Iris pigment epithelial cell (primary cell): ENCODE measurements at regions not wholly inside any gene's neighbourhood (a gene's known extent, or its start where the extent isn't known, plus 50 kb on each side); places are given as distances from the start of the nearest gene placed in this dataset.
"Not testable (repeated sequence)": the region's sequence is repeated elsewhere in the genome, so short reads cannot be mapped to it uniquely, and the experiment has no call there.

Experiments
- DNase-seq: peaks from one replicate; pipeline ENCODE4 v3.0.0-alpha.2; 2011; ENCODE audit warnings: low read depth

DNA sequence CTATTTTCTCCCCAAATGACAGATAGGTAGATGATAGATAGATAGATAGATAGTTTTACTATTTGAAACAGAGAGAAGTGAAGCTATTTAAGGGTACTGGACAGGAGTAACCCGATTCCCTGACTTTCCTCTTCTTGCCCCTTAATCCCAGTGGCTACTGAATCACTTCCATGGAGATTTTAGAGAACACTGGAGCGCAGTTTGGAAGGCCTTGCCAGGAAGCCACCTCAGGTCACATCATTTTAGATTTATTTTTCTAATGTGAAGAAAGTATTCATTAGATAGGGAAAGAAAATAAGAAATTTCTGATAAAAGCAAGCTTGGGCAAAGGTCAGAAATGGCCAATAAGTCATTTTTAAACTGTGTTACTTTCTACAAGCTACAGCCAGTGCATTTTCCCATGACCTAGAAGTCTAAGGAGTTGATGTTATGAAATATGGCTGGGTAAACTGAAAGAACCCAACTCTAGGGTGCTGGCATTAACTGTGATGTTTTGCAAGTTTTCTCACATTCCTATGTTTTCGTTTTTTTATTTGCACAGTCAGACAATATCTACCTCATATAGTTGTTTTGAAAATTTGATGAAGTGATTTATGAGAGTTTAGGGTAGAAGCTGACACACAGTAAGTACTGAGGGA, 544.7 kb upstream of the PTGER4 start:
- peak; percentile 39 for DNase-seq

DNA sequence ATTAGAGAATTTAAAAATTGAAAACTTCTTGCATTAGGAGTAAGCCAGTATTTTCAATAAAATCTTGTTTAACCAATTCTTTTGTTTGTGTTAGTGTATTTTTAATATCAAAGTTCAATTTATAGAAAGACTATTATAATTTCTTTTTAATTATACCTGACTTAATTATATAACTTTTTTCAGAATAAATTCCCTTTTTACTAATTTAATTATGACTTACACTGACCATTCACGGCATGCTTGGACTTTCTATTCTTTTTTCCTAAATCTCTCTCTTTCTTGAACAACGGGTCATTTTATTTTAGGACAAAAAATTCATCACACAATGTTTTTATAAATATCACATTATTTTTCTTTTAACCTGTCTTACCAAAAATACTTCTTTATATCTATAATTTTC, 555.3 kb upstream of the PTGER4 start:
- no peak for DNase-seq

DNA sequence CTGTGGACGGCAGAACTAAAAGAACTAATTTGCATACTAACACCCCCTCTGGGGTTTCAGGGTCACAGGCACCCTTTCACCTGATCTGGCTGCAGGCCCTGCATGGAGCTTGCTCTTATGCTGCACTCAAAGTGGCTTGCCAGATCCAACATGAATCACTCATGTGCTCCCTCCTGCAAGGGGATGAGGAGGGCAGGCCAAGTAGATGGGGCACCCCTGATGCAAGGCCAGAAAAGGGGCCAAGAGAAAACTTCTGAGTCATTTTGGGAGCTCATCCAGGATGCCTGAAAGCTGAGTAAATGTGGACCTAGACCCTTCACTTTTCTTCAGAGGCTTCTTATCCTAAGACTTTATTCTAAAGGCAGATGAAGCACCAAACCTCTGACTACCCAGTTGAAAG, 558.5 kb upstream of the PTGER4 start:
- DNase-seq, result no peak

DNA sequence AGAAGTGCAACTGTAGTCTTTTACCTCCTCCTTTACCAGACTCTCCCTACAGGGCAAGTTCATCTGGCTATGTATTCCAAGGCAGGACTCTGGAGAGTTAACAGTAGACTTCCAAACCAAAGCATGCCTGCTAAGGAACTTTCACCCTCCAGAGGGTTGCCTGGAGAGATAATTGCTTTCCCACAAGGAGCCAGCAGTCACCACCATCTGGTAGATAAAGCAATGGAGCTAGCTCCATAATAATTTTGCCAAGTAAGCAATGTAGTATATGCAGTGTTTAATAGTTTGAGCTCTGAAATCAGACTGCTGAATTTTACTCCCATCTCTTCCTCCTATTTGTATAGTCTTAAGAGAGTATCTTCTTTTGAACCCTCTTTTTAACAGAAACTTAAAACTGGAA, 566.8 kb upstream of the PTGER4 start:
- DNase-seq, result no peak

DNA sequence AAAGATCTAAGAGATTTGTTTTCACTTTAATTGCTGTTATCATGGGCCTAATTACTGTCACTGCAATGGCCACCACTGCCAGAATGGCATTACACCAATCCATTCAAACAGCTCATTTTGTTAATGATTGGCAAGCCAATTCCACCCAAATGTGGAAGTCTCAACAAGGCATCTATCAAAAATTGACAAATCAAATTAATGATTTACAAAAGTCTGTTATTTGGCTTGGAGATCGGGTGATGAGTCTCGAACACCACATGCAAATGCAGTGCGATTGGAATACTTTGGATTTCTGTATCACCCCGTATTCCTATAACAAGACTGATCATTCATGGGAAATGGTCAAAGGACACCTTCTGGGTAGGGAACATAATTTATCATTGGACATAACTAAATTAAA, 568.7 kb upstream of the PTGER4 start:
- DNase-seq, result not testable (repeated sequence)

DNA sequence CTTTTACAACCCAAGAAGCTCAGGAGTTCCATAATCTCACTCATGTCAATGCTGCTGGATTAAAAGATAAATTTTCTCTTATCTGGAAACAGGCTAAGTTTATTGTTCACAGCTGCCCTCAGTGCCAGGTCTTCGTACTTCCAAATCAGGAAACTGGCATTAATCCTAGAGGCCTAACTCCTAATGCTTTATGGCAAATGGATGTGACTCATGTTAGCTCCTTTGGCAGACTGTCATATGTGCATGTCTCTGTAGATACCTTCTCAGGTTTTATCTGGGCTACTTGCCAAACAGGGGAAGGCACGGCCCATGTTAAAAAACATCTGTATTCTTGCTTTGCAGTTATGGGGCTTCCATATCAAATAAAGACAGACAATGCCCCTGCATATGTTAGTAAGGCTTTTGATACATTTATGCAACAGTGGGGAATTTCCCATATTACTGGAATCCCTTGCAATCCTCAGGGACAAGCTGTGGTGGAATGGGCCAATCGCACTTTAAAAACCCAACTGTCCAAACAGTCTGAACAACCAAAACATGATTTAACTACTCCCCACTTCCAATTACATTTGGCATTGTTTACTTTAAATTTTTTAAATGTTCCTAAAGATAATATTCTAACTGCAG, 570.8 kb upstream of the PTGER4 start:
- DNase-seq, result peak; percentile 61

DNA sequence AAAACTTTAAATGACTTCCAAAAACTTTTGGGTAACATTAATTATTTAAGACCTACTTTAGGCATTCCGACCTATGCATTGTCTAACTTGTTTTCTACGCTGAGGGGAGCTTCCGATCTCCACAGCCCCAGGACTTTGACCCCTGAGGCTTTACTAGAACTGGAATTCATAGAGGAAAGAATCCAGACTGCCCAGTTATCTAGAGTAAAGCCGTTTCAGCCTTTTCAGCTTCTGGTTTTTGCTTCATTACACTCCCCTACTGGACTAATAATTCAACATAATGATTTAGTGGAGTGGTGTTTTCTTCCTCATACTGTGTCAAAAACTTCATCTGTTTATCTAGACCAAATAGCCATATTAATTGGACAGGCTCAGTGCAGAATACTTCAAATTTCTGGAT, 571.9 kb upstream of the PTGER4 start:
- not testable (repeated sequence) for DNase-seq

DNA sequence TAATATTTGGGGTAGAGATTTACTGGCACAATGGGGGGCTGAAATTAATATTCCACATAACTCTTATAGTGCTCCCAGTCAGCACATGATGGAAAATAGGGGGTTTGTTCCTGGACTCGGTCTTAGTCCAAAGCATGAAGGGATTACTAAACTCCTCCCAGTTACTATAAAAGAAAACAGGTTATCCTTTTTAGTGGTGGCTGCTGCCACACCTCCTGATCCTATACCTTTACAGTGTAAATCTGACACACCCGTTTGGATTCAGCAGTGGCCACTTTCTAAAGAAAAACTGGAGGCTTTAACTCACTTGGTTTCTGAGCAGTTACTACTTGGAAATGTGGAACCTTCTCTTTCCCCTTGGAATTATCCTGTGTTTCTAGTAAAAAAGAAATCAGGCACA, 572.9 kb upstream of the PTGER4 start:
- no peak for DNase-seq

DNA sequence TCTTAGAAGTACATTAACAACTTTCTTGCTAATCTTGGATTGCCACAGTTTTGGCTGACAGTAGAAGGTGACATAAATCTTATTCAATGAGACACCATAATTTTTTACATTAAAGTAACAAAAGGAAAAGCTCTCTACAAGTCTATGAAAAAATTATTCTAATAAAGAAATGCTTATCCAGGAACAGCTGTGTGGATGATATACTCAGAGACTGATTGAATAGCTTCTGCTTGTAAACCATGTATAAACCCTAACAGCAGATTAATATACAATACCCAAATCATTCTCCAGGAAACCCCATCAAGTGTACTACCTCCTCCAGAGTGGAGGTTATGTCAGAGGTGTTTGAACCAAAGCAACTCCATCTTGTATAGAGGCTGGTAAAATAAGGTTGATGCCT, 581.4 kb upstream of the PTGER4 start:
- DNase-seq, result no peak

DNA sequence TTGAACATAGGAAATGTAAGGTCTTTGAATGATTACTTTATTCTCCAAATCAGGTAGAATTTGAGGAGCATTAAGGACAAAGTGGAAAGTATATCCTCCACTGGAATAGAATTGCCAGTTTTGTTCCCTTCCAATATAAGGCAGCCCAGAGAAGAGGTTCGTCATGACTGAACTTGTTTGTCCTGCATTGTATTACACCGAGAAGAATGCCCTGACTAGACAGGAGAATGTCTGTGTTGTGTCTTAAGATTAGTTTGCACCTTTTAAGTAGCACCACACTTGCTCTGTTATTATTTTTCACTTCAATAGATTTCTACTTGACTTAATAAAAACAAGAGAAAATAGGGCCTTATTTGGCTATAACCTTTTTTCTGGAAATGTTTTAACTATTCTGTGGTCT, 586.2 kb upstream of the PTGER4 start:
- no peak for DNase-seq

DNA sequence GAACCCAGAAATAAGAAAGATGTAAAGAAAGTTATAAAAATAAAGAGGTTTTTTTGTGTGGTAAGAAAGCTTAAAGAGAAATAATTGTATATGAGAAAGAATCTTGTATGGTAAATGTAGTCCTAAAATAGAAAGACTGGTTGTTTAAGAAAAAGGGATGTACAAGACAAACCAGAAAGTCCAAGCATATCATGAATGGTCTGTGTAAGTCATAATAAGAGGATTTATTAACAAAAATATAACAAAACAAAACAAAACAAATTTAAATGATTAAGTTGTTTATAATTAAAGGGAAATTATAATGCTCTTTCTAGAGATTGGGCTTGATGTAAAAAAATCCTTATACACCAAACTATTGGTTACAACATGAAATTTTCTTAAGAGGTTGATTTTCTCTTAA, 590.4 kb upstream of the PTGER4 start:
- DNase-seq, result peak; percentile 20

DNA sequence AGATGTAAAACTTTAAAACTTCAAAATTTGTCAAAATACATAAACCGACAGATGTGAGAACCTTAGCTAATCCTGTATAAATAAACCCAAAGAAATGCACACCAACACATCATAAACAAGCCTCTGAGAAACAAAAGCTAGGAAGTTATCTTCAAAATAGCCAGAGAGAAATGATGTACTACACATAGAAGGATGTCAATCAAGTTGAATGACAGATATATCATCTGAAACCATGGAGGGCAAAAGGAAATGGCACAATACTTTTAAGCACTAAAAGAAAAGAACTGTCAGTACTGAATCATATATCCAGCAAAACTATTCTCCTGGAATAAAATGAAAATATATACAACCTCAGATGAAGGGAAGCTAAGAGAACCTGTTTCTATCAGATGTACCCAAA, 595.1 kb upstream of the PTGER4 start:
- DNase-seq, result no peak

DNA sequence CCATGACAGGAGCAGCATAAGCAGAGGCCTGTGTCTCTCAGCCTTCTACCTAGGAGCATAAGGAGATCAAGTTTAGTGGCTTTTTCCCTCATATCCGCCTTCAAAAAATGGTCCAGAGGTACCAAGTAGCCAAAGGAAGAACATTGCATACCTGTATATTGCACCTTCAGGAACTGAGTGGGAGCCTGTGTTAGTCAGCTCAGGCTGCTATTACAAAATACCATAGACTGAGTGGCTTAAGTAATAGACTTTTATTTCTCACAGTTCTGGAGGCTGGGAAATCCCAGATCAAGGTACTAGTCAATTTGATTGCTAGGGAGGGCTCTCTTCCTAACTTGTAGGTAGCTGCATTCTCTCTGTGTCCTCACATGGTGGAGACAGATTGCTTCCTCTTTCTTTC, 597.4 kb upstream of the PTGER4 start:
- peak; percentile 16 for DNase-seq

DNA sequence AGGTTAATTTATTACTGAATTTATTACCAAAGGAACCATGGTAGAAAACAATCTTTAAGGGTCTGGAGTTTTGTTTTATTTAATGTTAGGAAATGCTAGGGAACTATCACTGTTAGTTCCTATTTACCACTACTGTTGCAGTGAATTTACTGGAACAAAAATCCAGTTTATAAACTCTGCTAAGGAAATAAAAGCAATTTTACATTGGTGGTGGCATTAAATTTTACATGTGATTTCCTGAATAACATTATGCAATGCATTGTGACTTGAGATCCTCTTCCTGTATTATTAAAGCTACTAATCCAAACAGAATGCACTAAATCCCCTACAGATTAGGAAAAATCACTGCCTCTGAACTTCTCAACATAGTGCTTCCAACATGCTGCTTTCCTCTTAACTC, 599.5 kb upstream of the PTGER4 start:
- DNase-seq, result peak; percentile 31

DNA sequence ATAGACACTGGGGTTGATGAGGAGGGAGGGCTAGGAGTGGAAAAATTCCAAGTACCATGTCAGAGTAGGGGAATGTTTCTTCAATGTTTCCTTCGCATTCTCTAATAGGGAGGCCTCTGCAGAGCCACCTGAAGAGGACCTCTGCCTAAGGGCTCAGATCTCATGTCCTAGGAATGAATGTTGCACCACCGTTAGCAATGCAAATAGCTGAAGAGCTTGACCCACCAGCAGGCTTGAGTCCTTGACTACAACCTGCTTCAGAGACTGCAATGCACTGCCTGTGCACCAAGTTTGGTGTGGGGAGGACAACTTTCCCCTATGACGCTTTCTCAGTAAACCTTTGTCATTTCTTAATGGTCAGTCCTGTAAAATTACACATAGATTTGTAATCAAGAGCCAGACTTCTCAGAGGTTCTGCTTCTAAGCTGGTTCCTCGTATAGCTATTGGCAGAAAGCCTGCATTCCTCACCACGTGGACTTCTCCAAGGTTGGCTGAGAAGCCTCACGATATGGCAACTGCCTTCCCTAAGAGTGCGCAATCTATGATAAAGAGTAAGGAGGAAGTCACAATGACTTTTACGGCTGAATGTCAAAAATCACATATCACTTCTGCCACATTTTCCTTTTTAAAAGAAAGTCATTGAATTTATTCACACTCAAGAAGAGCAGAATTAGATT, 600.7 kb upstream of the PTGER4 start:
- peak; percentile 11 for DNase-seq

DNA sequence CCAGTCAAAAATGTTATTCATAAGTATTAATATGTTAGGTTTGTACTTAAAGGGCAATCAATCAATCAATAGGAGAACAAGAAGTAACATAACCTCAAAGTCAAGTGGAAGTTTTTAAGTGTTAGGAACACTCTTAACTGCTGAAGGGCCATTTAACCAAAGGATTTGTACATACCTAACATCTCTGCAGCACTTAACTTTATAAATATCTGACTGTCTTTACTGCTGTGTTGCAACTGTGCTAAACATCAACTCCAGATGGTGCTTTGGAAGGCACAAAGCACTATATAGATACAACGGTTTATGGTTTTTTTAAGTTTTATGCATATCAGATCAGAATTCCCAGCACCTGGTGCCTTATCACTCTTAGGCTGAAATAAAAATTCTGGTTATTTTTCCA, 604.9 kb upstream of the PTGER4 start:
- DNase-seq, result no peak

DNA sequence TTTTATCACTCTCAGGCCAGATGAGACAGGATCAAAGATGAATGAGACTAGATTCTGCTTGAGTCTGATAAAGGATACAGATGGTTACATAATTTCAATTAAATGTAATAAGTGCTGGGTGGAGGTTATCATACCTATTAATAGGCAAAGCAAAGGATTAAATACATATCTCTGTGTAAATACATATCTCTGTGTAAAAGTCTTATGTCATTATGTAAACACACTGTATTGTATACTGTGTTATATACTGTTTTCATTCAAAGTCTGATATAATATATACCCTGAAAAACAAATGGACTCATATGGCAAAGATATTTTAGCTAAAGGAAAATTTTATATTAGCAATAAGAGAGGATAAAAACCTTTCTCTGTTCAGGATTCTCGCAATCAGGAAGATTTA, 605.8 kb upstream of the PTGER4 start:
- DNase-seq, result no peak

DNA sequence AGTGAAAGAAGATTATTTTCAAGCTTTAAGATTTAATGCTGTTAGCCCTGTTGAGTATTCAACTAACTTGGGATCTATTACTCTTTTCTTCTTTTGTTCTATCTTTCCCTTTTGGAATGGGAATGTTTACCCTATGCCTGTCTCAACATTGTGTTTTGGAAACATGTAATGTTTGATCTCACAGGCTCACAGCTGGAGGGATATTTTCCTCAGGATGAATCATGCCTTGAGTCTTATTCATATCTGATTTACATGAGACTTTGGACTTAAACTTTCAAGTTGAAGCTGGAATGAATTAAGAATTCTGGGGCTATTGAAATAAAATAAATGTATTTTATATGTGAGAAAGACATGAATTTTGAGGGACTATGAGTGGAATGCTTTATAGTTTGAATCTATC, 607.8 kb upstream of the PTGER4 start:
- DNase-seq, result peak; percentile 56

DNA sequence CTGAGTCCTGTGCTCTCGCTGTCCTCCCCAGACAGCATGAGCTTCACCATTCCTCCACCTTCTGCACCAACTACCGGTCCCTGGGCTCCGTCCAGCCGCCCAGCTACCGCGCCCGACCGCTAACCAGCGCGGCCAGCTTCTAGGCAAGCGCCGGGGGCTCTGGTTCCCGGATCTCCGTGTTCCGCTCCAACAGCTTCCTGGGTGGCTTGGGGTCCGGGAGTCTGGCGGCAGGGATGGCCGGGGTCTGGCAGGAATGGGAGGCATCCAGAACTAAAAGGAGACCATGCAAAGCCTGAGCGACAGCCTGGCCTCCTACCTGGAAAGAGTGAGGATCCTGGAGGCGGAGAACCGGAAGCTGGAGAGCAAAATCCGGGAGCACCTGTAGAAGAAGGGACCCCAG, 613.1 kb upstream of the PTGER4 start:
- DNase-seq, result no peak

DNA sequence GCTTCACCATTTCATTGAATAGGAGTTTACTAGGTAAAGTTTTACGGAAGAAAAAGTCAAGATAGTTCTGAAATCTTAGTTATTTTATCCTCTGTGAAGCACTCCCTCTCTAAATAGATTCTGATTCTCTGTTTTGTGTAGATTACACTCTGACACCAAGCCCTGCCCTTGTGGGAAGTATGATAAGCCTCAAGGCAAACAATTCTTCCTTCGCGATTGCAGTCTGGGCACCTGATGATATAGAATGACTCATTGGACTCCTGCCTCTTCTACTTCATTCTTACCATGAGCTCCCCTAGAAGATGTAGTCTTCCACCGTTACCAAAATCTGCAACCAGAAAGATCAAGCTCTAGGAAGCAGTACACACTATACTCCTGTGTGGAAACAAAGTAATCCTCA, 626.9 kb upstream of the PTGER4 start:
- peak; percentile 45 for DNase-seq

DNA sequence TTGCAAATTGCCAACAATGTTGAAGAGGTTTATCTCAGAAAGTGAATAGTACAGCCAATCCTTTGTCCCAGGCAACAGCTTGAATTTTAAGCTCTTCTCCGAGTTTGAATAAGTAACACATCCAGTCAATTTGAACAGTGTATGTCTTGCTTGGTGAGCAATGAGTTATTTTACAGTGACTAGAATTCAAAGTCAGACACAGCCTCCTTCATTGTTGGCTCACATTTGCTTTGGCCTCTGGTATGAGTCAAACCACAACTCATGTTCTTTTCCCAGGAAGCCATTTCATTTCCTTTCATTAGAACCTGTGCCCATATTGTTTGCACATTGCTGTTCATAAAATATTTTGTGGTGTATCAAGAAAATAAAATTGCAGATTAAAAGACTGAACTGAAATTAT, 622.0 kb upstream of the DAB2 start:
- peak; percentile 84 for DNase-seq

DNA sequence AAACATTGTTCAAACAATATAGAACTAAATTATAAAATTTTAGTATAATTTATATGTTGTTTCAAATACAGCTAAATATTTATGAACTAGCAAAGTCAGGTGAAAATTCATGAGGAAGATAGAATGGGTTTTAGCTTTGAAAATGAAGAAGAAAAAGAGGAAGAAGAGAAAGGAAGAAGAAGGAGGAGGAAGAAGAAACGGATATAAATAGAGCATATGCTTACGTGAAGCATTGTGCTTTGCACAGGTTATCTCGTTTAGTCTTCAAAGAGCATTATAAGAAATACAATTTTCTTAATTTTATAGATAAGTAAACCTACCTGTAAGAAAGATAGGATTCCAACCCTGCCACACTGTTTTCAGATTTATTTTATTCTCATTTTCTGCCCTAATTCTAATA, 620.6 kb upstream of the DAB2 start:
- no peak for DNase-seq

DNA sequence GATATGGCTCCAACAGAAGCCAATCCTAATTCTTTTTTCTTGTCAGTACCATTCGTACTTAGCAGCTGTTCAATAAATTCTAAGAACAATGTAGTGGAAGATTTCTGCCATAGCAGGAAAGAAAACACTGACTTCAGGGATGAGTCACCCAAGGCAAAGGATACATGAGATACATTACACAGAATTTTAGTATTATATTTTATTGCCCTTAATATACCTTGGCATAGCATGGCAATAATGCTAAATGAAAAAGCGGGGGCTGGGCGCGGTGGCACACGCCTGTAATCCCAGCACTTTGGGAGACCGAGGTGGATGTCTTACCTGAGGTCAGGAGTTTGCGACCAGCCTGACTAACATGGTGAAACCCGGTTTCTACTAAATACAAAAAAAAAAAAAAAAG, 619.1 kb upstream of the DAB2 start:
- DNase-seq, result peak; percentile 30

DNA sequence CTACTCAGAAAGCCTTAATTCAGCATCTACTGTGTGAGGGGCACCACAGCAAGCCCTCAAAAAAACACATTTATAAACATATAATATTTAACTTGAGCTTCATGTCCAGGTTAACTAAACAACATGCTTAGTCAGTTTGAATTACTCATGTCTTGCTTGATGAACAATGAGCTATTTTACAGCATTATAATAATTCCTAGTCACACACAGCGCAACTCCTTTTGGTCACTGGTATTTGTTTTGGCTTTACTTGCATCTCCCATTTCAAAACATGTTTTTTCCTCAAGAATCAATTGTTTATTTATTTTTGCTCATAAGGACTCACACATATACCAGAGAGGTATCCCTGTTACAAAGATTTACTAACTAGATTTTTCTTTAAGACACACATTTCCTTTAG, 616.7 kb upstream of the DAB2 start:
- peak; percentile 22 for DNase-seq
